Liver (tissue), 8 donors: ENCODE measurements at regions not wholly inside any gene's neighbourhood (a gene's known extent, or its start where the extent isn't known, plus 50 kb on each side); places are given as distances from the start of the nearest gene placed in this dataset.

Experiments used
- DNase-seq: peaks from one replicate; pipeline ENCODE4 v3.0.0-alpha.2; 2017; ENCODE audit warnings: low spot score
- H3K27ac ChIP-seq, 2 donors: one replicate each; pipeline ENCODE4 v1.7.0; 2013; ENCODE audit warnings: inconsistent platforms in 2 of 2, low read length in 2 of 2, control low read depth in 1 of 2, low read depth in 1 of 2, mild to moderate bottlenecking in 1 of 2
- H3K27me3 ChIP-seq, 4 donors: one replicate each; pipeline versions ENCODE4 v1.6.1 to v1.7.0; 2013; ENCODE audit warnings: low read length in 3 of 4, inconsistent platforms in 1 of 4, mild to moderate bottlenecking in 1 of 4, moderate library complexity in 1 of 4; ENCODE audit not compliant: control insufficient read depth in 4 of 4, insufficient read depth in 4 of 4
- H3K36me3 ChIP-seq, 4 donors: one replicate each; pipeline versions ENCODE4 v1.6.1 to v1.7.0; 2013; ENCODE audit warnings: low read length in 3 of 4, mild to moderate bottlenecking in 3 of 4, low read depth in 1 of 4, moderate library complexity in 1 of 4; ENCODE audit not compliant: control insufficient read depth in 4 of 4, insufficient read depth in 3 of 4
- H3K4me1 ChIP-seq, 4 donors: one replicate each; pipeline versions ENCODE4 v1.6.1 to v1.7.0; 2013; ENCODE audit warnings: low read length in 3 of 4, mild to moderate bottlenecking in 3 of 4, moderate library complexity in 1 of 4; ENCODE audit not compliant: control insufficient read depth in 4 of 4, insufficient read depth in 4 of 4
- H3K4me3 ChIP-seq, 3 donors: one replicate each; pipeline versions ENCODE4 v1.6.1 to v1.7.0; 2013; ENCODE audit warnings: low read length in 3 of 3, control low read depth in 1 of 3, low read depth in 1 of 3, mild to moderate bottlenecking in 1 of 3
- H3K9ac ChIP-seq, 2 donors: one replicate each; pipeline ENCODE4 v1.7.0; 2013; ENCODE audit warnings: low read length in 2 of 2, mild to moderate bottlenecking in 2 of 2, moderate library complexity in 2 of 2, control low read depth in 1 of 2, low read depth in 1 of 2
- H3K9me3 ChIP-seq, 4 donors: one replicate each; pipeline versions ENCODE4 v1.6.1 to v1.7.0; 2013; ENCODE audit warnings: low read length in 3 of 4; ENCODE audit not compliant: control insufficient read depth in 4 of 4
- CTCF ChIP-seq: fragments of 150-350 bp; IDR thresholded peaks from 2 replicates; pipeline ENCODE4 v1.5.1; 2017; ENCODE audit warnings: improper control_type of control experiment, low read depth, low read length; ENCODE audit not compliant: missing input control
- FOXA2 ChIP-seq: IDR thresholded peaks from 2 replicates; pipeline ENCODE4 v1.6.1; 2016; ENCODE audit warnings: antibody characterized with exemption
- GABPA ChIP-seq, 2 donors: IDR thresholded peaks in 1 of 2; conservative IDR thresholded peaks in 1 of 2; 2 replicates each; pipeline ENCODE4 v1.6.1; 2016; ENCODE audit warnings: antibody characterized with exemption in 2 of 2, mild to moderate bottlenecking in 1 of 2, moderate library complexity in 1 of 2
- HNF4A ChIP-seq, 2 donors: conservative IDR thresholded peaks; 2 replicates each; pipeline ENCODE4 v1.6.1; 2016; ENCODE audit warnings: antibody characterized with exemption in 2 of 2, mild to moderate bottlenecking in 2 of 2
- HNF4G ChIP-seq: IDR thresholded peaks from 2 replicates; pipeline ENCODE4 v1.6.1; 2016; ENCODE audit warnings: antibody characterized with exemption
- JUND ChIP-seq, 2 donors: IDR thresholded peaks; 2 replicates each; pipeline ENCODE4 v1.6.1; 2016; ENCODE audit warnings: antibody characterized with exemption in 2 of 2
- MAX ChIP-seq: IDR thresholded peaks from 2 replicates; pipeline ENCODE4 v1.6.1; 2016; ENCODE audit warnings: antibody characterized with exemption
- RAD21 ChIP-seq, 2 donors: IDR thresholded peaks; 2 replicates each; pipeline ENCODE4 v1.6.1; 2016; ENCODE audit warnings: antibody characterized with exemption in 2 of 2, mild to moderate bottlenecking in 2 of 2
- RXRA ChIP-seq, 2 donors: IDR thresholded peaks; 2 replicates each; pipeline ENCODE4 v1.6.1; 2017 to 2018; ENCODE audit warnings: antibody characterized with exemption in 2 of 2, mild to moderate bottlenecking in 1 of 2
- SP1 ChIP-seq: IDR thresholded peaks from 2 replicates; pipeline ENCODE4 v1.6.1; 2018; ENCODE audit warnings: antibody characterized with exemption, mild to moderate bottlenecking
- TAF1 ChIP-seq: conservative IDR thresholded peaks from 2 replicates; pipeline ENCODE4 v1.6.1; 2016; ENCODE audit warnings: antibody characterized with exemption, mild to moderate bottlenecking
- YY1 ChIP-seq: IDR thresholded peaks from 2 replicates; pipeline ENCODE4 v1.6.1; 2016; ENCODE audit warnings: antibody characterized with exemption, mild to moderate bottlenecking
- WGBS: extraction: QIAGEN DNeasy Blood & Tissue Kit; methylation state at CpG from one replicate; pipeline ENCODE4 v1.1.7; 2013; 5-methylcytosine and 5-hydroxymethylcytosine counted together
- TF ChIP-seq, protein P1 (sequence below): IDR thresholded peaks from 2 replicates; pipeline ENCODE4 v1.6.1; 2016; ENCODE audit warnings: antibody characterized with exemption, mild to moderate bottlenecking
- TF ChIP-seq, protein P2 (sequence below): IDR thresholded peaks from 2 replicates; pipeline ENCODE4 v1.6.1; 2016; ENCODE audit warnings: antibody characterized with exemption
- donor health status: healthy.
- donor health status: healthy.
- donor health status: healthy.
- donor health status: healthy.
- donor health status: healthy.

DNA sequence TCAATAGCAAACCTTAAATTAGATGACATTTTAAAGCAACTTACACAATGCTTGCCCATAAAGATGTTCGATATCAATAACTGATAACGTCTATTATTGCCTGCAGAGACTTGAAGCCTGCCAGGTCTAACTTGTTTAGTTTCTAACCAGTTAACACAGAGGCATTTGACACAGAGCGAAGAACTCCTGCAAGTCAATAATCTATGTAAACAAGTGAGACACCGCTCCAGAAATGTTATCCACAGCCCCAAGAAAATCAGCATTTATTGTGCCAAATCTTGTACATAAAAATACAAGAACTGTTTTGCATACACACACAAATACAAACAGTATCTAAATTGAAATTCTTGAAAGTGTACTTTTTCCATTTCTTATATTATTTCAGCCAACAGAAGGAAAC, 236.0 kb upstream of the DIO3 start:
- H3K27ac ChIP-seq: no peak overlapping the region
- TF ChIP-seq FOXA2: peak; percentile 62
- TF ChIP-seq, protein P1, sequence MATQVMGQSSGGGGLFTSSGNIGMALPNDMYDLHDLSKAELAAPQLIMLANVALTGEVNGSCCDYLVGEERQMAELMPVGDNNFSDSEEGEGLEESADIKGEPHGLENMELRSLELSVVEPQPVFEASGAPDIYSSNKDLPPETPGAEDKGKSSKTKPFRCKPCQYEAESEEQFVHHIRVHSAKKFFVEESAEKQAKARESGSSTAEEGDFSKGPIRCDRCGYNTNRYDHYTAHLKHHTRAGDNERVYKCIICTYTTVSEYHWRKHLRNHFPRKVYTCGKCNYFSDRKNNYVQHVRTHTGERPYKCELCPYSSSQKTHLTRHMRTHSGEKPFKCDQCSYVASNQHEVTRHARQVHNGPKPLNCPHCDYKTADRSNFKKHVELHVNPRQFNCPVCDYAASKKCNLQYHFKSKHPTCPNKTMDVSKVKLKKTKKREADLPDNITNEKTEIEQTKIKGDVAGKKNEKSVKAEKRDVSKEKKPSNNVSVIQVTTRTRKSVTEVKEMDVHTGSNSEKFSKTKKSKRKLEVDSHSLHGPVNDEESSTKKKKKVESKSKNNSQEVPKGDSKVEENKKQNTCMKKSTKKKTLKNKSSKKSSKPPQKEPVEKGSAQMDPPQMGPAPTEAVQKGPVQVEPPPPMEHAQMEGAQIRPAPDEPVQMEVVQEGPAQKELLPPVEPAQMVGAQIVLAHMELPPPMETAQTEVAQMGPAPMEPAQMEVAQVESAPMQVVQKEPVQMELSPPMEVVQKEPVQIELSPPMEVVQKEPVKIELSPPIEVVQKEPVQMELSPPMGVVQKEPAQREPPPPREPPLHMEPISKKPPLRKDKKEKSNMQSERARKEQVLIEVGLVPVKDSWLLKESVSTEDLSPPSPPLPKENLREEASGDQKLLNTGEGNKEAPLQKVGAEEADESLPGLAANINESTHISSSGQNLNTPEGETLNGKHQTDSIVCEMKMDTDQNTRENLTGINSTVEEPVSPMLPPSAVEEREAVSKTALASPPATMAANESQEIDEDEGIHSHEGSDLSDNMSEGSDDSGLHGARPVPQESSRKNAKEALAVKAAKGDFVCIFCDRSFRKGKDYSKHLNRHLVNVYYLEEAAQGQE: no peak
- WGBS: 36% methylated on average over 4 of the region's 4 CpGs

GRCh38 chr14:101328412-101329028, 232.8 kb upstream of the DIO3 start:
- WGBS: 37% methylated on average over 10 of the region's 10 CpGs
- TF ChIP-seq YY1 (peak; percentile 82), TAF1 (no peak), GABPA (IDR thresholded peaks at IDR 0.05 in 1 of 2, conservative IDR thresholded peaks at IDR 0.05 in 1 of 2) (no peak), HNF4A (conservative IDR thresholded peaks at IDR 0.05) (peak; percentile 22 to 73), HNF4G (no peak), RXRA (IDR thresholded peaks at IDR 0.05) (peak; percentile 45 to 77), RAD21 (IDR thresholded peaks at IDR 0.05) (peak; percentile 48 to 55), CTCF (peak; percentile 18), SP1 (peak; percentile 48), MAX (peak; percentile 12), JUND (IDR thresholded peaks at IDR 0.05) (no peak), FOXA2 (peak; percentile 36)
- TF ChIP-seq, protein P2, sequence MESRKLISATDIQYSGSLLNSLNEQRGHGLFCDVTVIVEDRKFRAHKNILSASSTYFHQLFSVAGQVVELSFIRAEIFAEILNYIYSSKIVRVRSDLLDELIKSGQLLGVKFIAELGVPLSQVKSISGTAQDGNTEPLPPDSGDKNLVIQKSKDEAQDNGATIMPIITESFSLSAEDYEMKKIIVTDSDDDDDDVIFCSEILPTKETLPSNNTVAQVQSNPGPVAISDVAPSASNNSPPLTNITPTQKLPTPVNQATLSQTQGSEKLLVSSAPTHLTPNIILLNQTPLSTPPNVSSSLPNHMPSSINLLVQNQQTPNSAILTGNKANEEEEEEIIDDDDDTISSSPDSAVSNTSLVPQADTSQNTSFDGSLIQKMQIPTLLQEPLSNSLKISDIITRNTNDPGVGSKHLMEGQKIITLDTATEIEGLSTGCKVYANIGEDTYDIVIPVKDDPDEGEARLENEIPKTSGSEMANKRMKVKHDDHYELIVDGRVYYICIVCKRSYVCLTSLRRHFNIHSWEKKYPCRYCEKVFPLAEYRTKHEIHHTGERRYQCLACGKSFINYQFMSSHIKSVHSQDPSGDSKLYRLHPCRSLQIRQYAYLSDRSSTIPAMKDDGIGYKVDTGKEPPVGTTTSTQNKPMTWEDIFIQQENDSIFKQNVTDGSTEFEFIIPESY: no peak

More for the DNA sequence above, 236.0 kb upstream of the DIO3 start:
- no peak for DNase-seq
- Histone ChIP-seq H3K36me3 (no peaks in the 10 kb centered on the region), H3K4me1 (peaks cover 10 to 23% (median 16%) of the 10 kb centered on the region in 4 donors), H3K4me3 (no peak overlapping the region), H3K9me3 (peaks cover 1 to 12% (median 3%) of the 10 kb centered on the region in 4 donors), H3K9ac (no peak overlapping the region), H3K27me3 (no peaks in the 10 kb centered on the region)

More at GRCh38 chr14:101328412-101329028, 232.8 kb upstream of the DIO3 start:
- H3K27ac ChIP-seq: peak overlapping the region; percentile 58 to 88
- H3K9ac ChIP-seq: no peak overlapping the region
- no peak for DNase-seq
- peaks cover 12 to 29% (median 18%) of the 10 kb centered on the region in 4 donors for H3K4me1 ChIP-seq
- no peaks in the 10 kb centered on the region for H3K36me3 ChIP-seq
- H3K9me3 ChIP-seq: peaks cover 0 to 7% (median 3%) of the 10 kb centered on the region in 4 donors
- no peaks in the 10 kb centered on the region for H3K27me3 ChIP-seq
- H3K4me3 ChIP-seq: no peak overlapping the region
